ENCODE measurements at regions not wholly inside any gene's neighbourhood (a gene's known extent, or its start where the extent isn't known, plus 50 kb on each side); places are given as distances from the start of the nearest gene placed in this dataset.

- no peak overlapping the region for H3K9ac ChIP-seq (ENCODE audit: low read length)
- TF ChIP-seq, protein P1, sequence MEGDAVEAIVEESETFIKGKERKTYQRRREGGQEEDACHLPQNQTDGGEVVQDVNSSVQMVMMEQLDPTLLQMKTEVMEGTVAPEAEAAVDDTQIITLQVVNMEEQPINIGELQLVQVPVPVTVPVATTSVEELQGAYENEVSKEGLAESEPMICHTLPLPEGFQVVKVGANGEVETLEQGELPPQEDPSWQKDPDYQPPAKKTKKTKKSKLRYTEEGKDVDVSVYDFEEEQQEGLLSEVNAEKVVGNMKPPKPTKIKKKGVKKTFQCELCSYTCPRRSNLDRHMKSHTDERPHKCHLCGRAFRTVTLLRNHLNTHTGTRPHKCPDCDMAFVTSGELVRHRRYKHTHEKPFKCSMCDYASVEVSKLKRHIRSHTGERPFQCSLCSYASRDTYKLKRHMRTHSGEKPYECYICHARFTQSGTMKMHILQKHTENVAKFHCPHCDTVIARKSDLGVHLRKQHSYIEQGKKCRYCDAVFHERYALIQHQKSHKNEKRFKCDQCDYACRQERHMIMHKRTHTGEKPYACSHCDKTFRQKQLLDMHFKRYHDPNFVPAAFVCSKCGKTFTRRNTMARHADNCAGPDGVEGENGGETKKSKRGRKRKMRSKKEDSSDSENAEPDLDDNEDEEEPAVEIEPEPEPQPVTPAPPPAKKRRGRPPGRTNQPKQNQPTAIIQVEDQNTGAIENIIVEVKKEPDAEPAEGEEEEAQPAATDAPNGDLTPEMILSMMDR (IDR thresholded peaks at IDR 0.05; ENCODE audit: low read depth, low read length) = no peak
- no peak for TF ChIP-seq EZH2phosphoT487 (IDR thresholded peaks at IDR 0.05; ENCODE audit: low read depth)
- no peak overlapping the region for H3K27ac ChIP-seq (ENCODE audit: low read length)
- H3K79me2 ChIP-seq (ENCODE audit: low read length) = no peaks in the 10 kb centered on the region
- no peaks in the 10 kb centered on the region for H3K4me1 ChIP-seq (ENCODE audit: low read length)
- no peaks in the 10 kb centered on the region for H3K27me3 ChIP-seq (ENCODE audit: low read depth, low read length)
- H4K20me1 ChIP-seq (ENCODE audit: insufficient read depth, low read length) = no peaks in the 10 kb centered on the region
- H2AFZ ChIP-seq (ENCODE audit: low read depth, low read length) = peak overlapping the region; percentile 15; the same call in 1 of the 2 replicates
- H3K9me3 ChIP-seq (ENCODE audit: insufficient read depth, low read length) = no peaks in the 10 kb centered on the region
- no peak overlapping the region for H3K4me2 ChIP-seq (ENCODE audit: low read length)
- no peak overlapping the region for H3K4me3 ChIP-seq (ENCODE audit: low read length)
- H3K36me3 ChIP-seq (replicated peaks; ENCODE audit: low read depth, low read length) = no peaks in the 10 kb centered on the region
Observed at GRCh38 chr13:63088226-63088625, 1672.6 kb upstream of the PCDH20 start.

GRCh38 chr13:63086286-63086685 is 1670.6 kb upstream of the PCDH20 start:
- Histone ChIP-seq H3K9ac (ENCODE audit: low read length) (no peak overlapping the region), H3K36me3 (replicated peaks; ENCODE audit: low read depth, low read length) (no peaks in the 10 kb centered on the region), H3K27ac (ENCODE audit: low read length) (no peak overlapping the region), H2AFZ (ENCODE audit: low read depth, low read length) (peak overlapping the region; percentile 88), H3K27me3 (ENCODE audit: low read depth, low read length) (no peaks in the 10 kb centered on the region), H3K9me3 (ENCODE audit: insufficient read depth, low read length) (no peaks in the 10 kb centered on the region), H4K20me1 (ENCODE audit: insufficient read depth, low read length) (no peaks in the 10 kb centered on the region), H3K79me2 (ENCODE audit: low read length) (no peaks in the 10 kb centered on the region), H3K4me3 (ENCODE audit: low read length) (peak overlapping the region; percentile 71), H3K4me2 (ENCODE audit: low read length) (peak overlapping the region; percentile 70), H3K4me1 (ENCODE audit: low read length) (no peaks in the 10 kb centered on the region)
- TF ChIP-seq, protein P1 (IDR thresholded peaks at IDR 0.05; ENCODE audit: low read depth, low read length) = no peak
- TF ChIP-seq EZH2phosphoT487 (IDR thresholded peaks at IDR 0.05; ENCODE audit: low read depth) = no peak

DNA sequence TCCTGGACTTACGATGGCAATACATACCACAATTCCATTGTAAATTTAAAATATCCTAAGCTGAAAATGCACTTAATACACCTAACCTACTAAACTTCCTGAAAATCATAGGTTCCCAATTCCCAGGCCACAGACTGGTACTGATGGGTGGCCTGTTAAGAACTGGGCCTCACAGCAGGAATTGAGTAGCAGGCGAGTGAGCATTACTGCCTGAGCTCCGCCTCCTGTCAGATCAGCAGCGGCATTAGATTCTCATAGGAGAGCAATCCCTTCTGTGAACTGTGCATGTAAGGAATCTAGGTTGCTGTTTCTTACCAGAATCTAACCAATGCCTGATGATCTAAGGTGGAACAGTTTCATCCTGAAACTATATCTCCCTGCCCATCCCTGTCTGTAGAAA is 1670.2 kb upstream of the PCDH20 start:
- Histone ChIP-seq H3K27me3 (ENCODE audit: low read depth, low read length) (no peaks in the 10 kb centered on the region), H3K4me2 (ENCODE audit: low read length) (peak overlapping the region; percentile 70)

DNA sequence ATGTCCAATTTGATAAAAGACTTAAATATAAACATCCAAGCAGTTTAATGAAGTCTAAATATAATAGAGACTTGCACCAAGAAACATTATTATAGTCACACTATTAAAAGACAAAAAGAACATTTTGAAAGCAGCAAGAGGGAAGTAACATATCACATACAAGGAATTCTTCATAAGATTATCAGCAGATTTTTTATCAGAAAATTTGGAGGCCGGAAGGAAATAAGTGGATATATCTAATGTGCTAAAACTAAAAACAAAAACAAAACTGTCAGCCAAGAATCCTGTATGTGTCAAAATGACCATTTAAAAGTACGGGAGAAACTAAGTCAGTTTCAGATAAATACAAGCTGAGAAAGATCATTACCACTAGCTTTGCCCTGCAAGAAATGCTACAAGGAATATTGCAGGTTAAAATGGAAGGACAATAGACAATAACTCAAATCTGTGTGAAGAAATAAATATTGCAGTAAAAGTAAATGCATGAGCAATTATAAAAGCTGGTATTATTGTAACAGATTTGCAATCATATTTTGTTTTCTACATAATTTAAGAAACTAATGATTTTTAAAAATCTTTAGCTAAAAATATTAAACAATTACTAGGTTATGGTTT is 1665.9 kb upstream of the PCDH20 start:
- H3K36me3 ChIP-seq (replicated peaks; ENCODE audit: low read depth, low read length) = no peaks in the 10 kb centered on the region
- H3K79me2 ChIP-seq (ENCODE audit: low read length) = no peaks in the 10 kb centered on the region
- H3K9ac ChIP-seq (ENCODE audit: low read length) = no peak overlapping the region
- H3K4me2 ChIP-seq (ENCODE audit: low read length) = no peak overlapping the region
- H3K4me3 ChIP-seq (ENCODE audit: low read length) = no peak overlapping the region
- no peak overlapping the region for H3K27ac ChIP-seq (ENCODE audit: low read length)
- no peak overlapping the region for H2AFZ ChIP-seq (ENCODE audit: low read depth, low read length)
- TF ChIP-seq, protein P1 (IDR thresholded peaks at IDR 0.05; ENCODE audit: low read depth, low read length) = no peak
- TF ChIP-seq EZH2phosphoT487 (IDR thresholded peaks at IDR 0.05; ENCODE audit: low read depth) = no peak
- no peaks in the 10 kb centered on the region for H3K27me3 ChIP-seq (ENCODE audit: low read depth, low read length)
- no peaks in the 10 kb centered on the region for H3K4me1 ChIP-seq (ENCODE audit: low read length)
- H3K9me3 ChIP-seq (ENCODE audit: insufficient read depth, low read length) = peaks cover 2% of the 10 kb centered on the region; the same call in 1 of the 2 replicates
- H4K20me1 ChIP-seq (ENCODE audit: insufficient read depth, low read length) = no peaks in the 10 kb centered on the region

More for the DNA sequence above, 1670.2 kb upstream of the PCDH20 start:
- Histone ChIP-seq H3K9me3 (ENCODE audit: insufficient read depth, low read length) (no peaks in the 10 kb centered on the region), H3K27ac (ENCODE audit: low read length) (no peak overlapping the region), H2AFZ (ENCODE audit: low read depth, low read length) (peak overlapping the region; percentile 88), H3K4me1 (ENCODE audit: low read length) (no peaks in the 10 kb centered on the region), H3K36me3 (replicated peaks; ENCODE audit: low read depth, low read length) (no peaks in the 10 kb centered on the region), H3K79me2 (ENCODE audit: low read length) (no peaks in the 10 kb centered on the region), H3K4me3 (ENCODE audit: low read length) (peak overlapping the region; percentile 71), H4K20me1 (ENCODE audit: insufficient read depth, low read length) (no peaks in the 10 kb centered on the region), H3K9ac (ENCODE audit: low read length) (no peak overlapping the region)
- TF ChIP-seq, protein P1 (IDR thresholded peaks at IDR 0.05; ENCODE audit: low read depth, low read length) = no peak
- TF ChIP-seq EZH2phosphoT487 (IDR thresholded peaks at IDR 0.05; ENCODE audit: low read depth) = no peak
